HCT116 (cell line): ENCODE measurements at regions not wholly inside any gene's neighbourhood (a gene's known extent, or its start where the extent isn't known, plus 50 kb on each side); places are given as distances from the start of the nearest gene placed in this dataset.

ENCODE experiments used
- ATAC-seq: fragments of 200-7000 bp; cut with Tn5 transposase; 2 replicates; pipeline ENCODE4 v1.9.1; 2020; ENCODE audit warnings: mild to moderate bottlenecking, moderate library complexity
- BruUV-seq: library from RNA; stranded (reverse); fragments of 400-500 nt; replicated peaks from 2 replicates; lab custom pipeline; 2021; lab: Mats Ljungman, UMichigan
- CTCF ChIA-PET: fragments of 300-600 bp; sonication (Branson Sonifier 250); formaldehyde crosslinking; loops from one replicate; lab custom pipeline; 2021; ENCODE audit warnings: antibody characterized with exemption; lab: Charles Lee
- POLR2A ChIA-PET: fragments of 300-600, 350-600 bp; sonication (Branson Sonifier 250); formaldehyde crosslinking; loops from one replicate; lab custom pipeline; 2021; ENCODE audit warnings: antibody characterized with exemption; lab: Charles Lee
- RAD21 ChIA-PET, 2 experiments: fragments of 300-600 bp; sonication (Branson Sonifier 250); formaldehyde crosslinking; loops; one replicate each; lab custom pipeline; 2023; ENCODE audit warnings: low total read pairs in 2 of 2; ENCODE audit not compliant: uncharacterized antibody in 2 of 2, unreplicated experiment in 2 of 2, low non-redundant PET in 1 of 2; lab: Charles Lee
- DNase-seq: peaks from one replicate; pipeline ENCODE4 v3.0.0-alpha.2; 2010; ENCODE audit warnings: low read depth, low spot score
- H2AFZ ChIP-seq: fragments of 200-600 bp; shearing (Covaris generic), sonication (generic); 2 replicates; pipeline ENCODE4 v1.6.1; 2017; ENCODE audit warnings: low read depth, mixed run types, mixed read lengths, antibody characterized with exemption, low read length; ENCODE audit not compliant: poor library complexity, severe bottlenecking
- H3K27ac ChIP-seq: 2 replicates; pipeline ENCODE4 v1.5.1; 2012; ENCODE audit warnings: low read depth, low read length
- H3K27me3 ChIP-seq: fragments of 200-600 bp; sonication (generic); 2 replicates; pipeline ENCODE4 v1.6.1; 2016; ENCODE audit warnings: mixed run types, low read length, mixed read lengths; ENCODE audit not compliant: insufficient read depth
- H3K36me3 ChIP-seq, 2 experiments: fragments of 200-500 bp in 1 of 2; fragments of 200-600 bp in 1 of 2; sonication (Bioruptor generic) in 1 of 2; sonication (generic) in 1 of 2; 2 replicates each; pipeline versions ENCODE4 v1.5.1 to v1.6.1; 2014 to 2016; ENCODE audit warnings: low read length in 2 of 2, inconsistent platforms in 1 of 2, mixed read lengths in 1 of 2, mixed run types in 1 of 2; ENCODE audit not compliant: insufficient read depth in 2 of 2, control insufficient read depth in 1 of 2
- H3K4me1 ChIP-seq, 2 experiments: fragments of 200-600 bp in 1 of 2; sonication (generic) in 1 of 2; 2 replicates each; pipeline versions ENCODE4 v1.5.1 to v1.6.1; 2012 to 2017; ENCODE audit warnings: low read length in 2 of 2, inconsistent platforms in 1 of 2, mild to moderate bottlenecking in 1 of 2, mixed read lengths in 1 of 2, mixed run types in 1 of 2, moderate library complexity in 1 of 2; ENCODE audit not compliant: insufficient read depth in 2 of 2, control insufficient read depth in 1 of 2
- H3K4me2 ChIP-seq: fragments of 200-600 bp; sonication (generic); 2 replicates; pipeline ENCODE4 v1.6.1; 2017; ENCODE audit warnings: mixed run types, low read length, mixed read lengths
- H3K4me3 ChIP-seq, 2 experiments: fragments of 200-600 bp in 1 of 2; sonication (generic) in 1 of 2; replicated peaks in 1 of 2; 2 replicates each; pipeline ENCODE4 v1.5.1; 2011 to 2016; ENCODE audit warnings: low read length in 2 of 2, control low read depth in 1 of 2, low read depth in 1 of 2, mild to moderate bottlenecking in 1 of 2, mixed read lengths in 1 of 2, mixed run types in 1 of 2
- H3K79me2 ChIP-seq: fragments of 200-600 bp; sonication (generic); 2 replicates; pipeline ENCODE4 v1.6.1; 2017; ENCODE audit warnings: mild to moderate bottlenecking, mixed run types, low read length, moderate library complexity, mixed read lengths; ENCODE audit not compliant: insufficient read depth
- H3K9ac ChIP-seq: fragments of 200-600 bp; sonication (generic); 2 replicates; pipeline ENCODE4 v1.6.1; 2016; ENCODE audit warnings: low read length, mixed read lengths
- H3K9me2 ChIP-seq: fragments of 200-600 bp; sonication (generic), shearing (Covaris generic); 2 replicates; pipeline ENCODE4 v1.6.1; 2017; ENCODE audit warnings: mixed run types, mild to moderate bottlenecking, moderate library complexity; ENCODE audit not compliant: insufficient read depth
- H3K9me3 ChIP-seq, 2 experiments: fragments of 200-500 bp in 1 of 2; fragments of 200-600 bp in 1 of 2; sonication (Bioruptor generic) in 1 of 2; sonication (generic) in 1 of 2; 2 replicates each; pipeline ENCODE4 v1.6.1; 2014 to 2017; ENCODE audit warnings: low read length in 2 of 2, mixed read lengths in 2 of 2, inconsistent platforms in 1 of 2, low read depth in 1 of 2, mild to moderate bottlenecking in 1 of 2, mixed run types in 1 of 2, moderate library complexity in 1 of 2; ENCODE audit not compliant: control insufficient read depth in 1 of 2, insufficient read depth in 1 of 2
- H4K20me1 ChIP-seq: fragments of 200-600 bp; sonication (generic), shearing (Covaris generic); 2 replicates; pipeline ENCODE4 v1.6.1; 2017; ENCODE audit warnings: mixed run types, mild to moderate bottlenecking, moderate library complexity; ENCODE audit not compliant: insufficient read depth
- CEBPB ChIP-seq: IDR thresholded peaks from 2 replicates; pipeline ENCODE4 v1.6.1; 2012; ENCODE audit warnings: low read depth
- EGR1 ChIP-seq: IDR thresholded peaks from 2 replicates; pipeline ENCODE4 v1.6.1; 2012; ENCODE audit warnings: low read depth
- EZH2phosphoT487 ChIP-seq: fragments of 200-600 bp; IDR thresholded peaks from 2 replicates; pipeline ENCODE4 v1.6.1; 2018; ENCODE audit warnings: antibody characterized with exemption, borderline replicate concordance
- SIN3A ChIP-seq: IDR thresholded peaks from 2 replicates; pipeline ENCODE4 v1.6.1; 2012; ENCODE audit warnings: low read depth
- SP1 ChIP-seq: IDR thresholded peaks from 2 replicates; pipeline ENCODE4 v1.6.1; 2012; ENCODE audit warnings: low read depth
- SRF ChIP-seq: IDR thresholded peaks from 2 replicates; pipeline ENCODE4 v1.6.1; 2012; ENCODE audit warnings: low read depth
- TCF7L2 ChIP-seq: IDR thresholded peaks from 2 replicates; pipeline ENCODE4 v1.7.0; 2011; ENCODE audit warnings: borderline replicate concordance, inconsistent platforms; ENCODE audit not compliant: insufficient read depth, insufficient read length; ENCODE audit errors: extremely low read depth
- ZNF274 ChIP-seq: fragments of 200-500 bp; sonication (Bioruptor generic); IDR thresholded peaks from 2 replicates; pipeline ENCODE4 v1.6.1; 2014; ENCODE audit warnings: mild to moderate bottlenecking, low read depth, low read length, inconsistent platforms
- intact Hi-C: fragments of 100-400 bp; cut with micrococcal nuclease; formaldehyde crosslinking; loops from 2 replicates; pipeline ENCODE4 v1.10.0; 2022
- TF ChIP-seq, protein P1 (sequence below): IDR thresholded peaks from 2 replicates; pipeline ENCODE4 v1.6.1; 2012; ENCODE audit warnings: low read depth
- TF ChIP-seq, protein P2 (sequence below): IDR thresholded peaks from 2 replicates; pipeline ENCODE4 v1.6.1; 2012
- TF ChIP-seq, protein P3 (sequence below): IDR thresholded peaks from 2 replicates; pipeline ENCODE4 v1.6.1; 2012

DNA sequence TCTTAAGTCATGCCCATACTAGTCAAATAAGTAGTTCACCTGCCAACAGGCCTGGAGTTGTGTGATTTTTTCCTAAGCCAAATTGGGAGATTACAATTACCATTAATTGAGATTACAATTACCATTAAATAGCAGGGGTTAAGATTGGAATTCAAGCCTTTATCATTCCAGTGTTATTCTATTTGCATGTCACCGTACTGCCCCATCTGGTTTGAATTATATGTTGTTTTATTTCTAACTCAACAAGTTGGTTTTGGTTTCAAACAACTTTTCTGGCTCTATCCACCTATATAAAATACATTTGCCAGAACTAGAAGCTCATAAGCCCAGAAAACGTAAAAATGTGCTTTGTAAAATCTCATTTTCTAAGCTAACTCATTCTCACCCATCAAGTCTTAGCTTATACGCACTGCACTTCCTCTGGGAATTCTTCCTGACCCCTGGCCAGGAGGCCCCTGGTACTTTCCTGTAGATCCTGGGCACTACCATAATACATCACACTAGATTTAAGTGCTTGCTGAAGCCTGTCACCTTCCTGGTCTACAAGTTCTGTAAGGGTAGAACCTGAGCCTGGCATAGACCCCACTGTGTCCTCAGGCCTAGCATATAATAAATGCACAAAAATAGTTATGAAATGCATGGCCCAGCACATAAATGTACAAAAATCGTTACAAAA, 242.0 kb upstream of the TRPM3 start:
- no peak overlapping the region for H3K9ac ChIP-seq
- H3K9me2 ChIP-seq = no peaks in the 10 kb centered on the region
- peaks cover 34% of the 10 kb centered on the region for H3K27me3 ChIP-seq
- intact Hi-C loops = no loop called here
- DNase-seq = no peak
- H3K4me2 ChIP-seq = no peak overlapping the region
- no TSS peak for BruUV-seq
- ATAC-seq = no peak
- no peak overlapping the region for H3K4me3 ChIP-seq
- ChIA-PET CTCF (no interaction called here), POLR2A (no interaction called here), RAD21 (no interaction called here)
- H4K20me1 ChIP-seq = no peaks in the 10 kb centered on the region
- H3K4me1 ChIP-seq = no peaks in the 10 kb centered on the region
- H3K9me3 ChIP-seq = no peaks in the 10 kb centered on the region
- no peaks in the 10 kb centered on the region for H3K36me3 ChIP-seq
- no peaks in the 10 kb centered on the region for H3K79me2 ChIP-seq
- H2AFZ ChIP-seq = no peak overlapping the region
- no peak overlapping the region for H3K27ac ChIP-seq
- TF ChIP-seq SRF = no peak
- TF ChIP-seq CEBPB = no peak
- no peak for TF ChIP-seq TCF7L2
- TF ChIP-seq, protein P1, sequence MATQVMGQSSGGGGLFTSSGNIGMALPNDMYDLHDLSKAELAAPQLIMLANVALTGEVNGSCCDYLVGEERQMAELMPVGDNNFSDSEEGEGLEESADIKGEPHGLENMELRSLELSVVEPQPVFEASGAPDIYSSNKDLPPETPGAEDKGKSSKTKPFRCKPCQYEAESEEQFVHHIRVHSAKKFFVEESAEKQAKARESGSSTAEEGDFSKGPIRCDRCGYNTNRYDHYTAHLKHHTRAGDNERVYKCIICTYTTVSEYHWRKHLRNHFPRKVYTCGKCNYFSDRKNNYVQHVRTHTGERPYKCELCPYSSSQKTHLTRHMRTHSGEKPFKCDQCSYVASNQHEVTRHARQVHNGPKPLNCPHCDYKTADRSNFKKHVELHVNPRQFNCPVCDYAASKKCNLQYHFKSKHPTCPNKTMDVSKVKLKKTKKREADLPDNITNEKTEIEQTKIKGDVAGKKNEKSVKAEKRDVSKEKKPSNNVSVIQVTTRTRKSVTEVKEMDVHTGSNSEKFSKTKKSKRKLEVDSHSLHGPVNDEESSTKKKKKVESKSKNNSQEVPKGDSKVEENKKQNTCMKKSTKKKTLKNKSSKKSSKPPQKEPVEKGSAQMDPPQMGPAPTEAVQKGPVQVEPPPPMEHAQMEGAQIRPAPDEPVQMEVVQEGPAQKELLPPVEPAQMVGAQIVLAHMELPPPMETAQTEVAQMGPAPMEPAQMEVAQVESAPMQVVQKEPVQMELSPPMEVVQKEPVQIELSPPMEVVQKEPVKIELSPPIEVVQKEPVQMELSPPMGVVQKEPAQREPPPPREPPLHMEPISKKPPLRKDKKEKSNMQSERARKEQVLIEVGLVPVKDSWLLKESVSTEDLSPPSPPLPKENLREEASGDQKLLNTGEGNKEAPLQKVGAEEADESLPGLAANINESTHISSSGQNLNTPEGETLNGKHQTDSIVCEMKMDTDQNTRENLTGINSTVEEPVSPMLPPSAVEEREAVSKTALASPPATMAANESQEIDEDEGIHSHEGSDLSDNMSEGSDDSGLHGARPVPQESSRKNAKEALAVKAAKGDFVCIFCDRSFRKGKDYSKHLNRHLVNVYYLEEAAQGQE = no peak
- TF ChIP-seq, protein P2, sequence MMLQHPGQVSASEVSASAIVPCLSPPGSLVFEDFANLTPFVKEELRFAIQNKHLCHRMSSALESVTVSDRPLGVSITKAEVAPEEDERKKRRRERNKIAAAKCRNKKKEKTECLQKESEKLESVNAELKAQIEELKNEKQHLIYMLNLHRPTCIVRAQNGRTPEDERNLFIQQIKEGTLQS = no peak
- no peak for TF ChIP-seq SP1
- no peak for TF ChIP-seq EGR1
- TF ChIP-seq SIN3A = no peak
- TF ChIP-seq, protein P3, sequence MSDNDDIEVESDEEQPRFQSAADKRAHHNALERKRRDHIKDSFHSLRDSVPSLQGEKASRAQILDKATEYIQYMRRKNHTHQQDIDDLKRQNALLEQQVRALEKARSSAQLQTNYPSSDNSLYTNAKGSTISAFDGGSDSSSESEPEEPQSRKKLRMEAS = no peak
- no peak for TF ChIP-seq EZH2phosphoT487
- TF ChIP-seq ZNF274 = no peak
